HCT116 (cell line): ENCODE measurements at regions not wholly inside any gene's neighbourhood (a gene's known extent, or its start where the extent isn't known, plus 50 kb on each side); places are given as distances from the start of the nearest gene placed in this dataset.

Source experiments
- ATAC-seq: fragments of 200-7000 bp; cut with Tn5 transposase; 2 replicates; pipeline ENCODE4 v1.9.1; 2020; ENCODE audit warnings: mild to moderate bottlenecking, moderate library complexity
- BruUV-seq: library from RNA; stranded (reverse); fragments of 400-500 nt; replicated peaks from 2 replicates; lab custom pipeline; 2021; lab: Mats Ljungman, UMichigan
- CTCF ChIA-PET: fragments of 300-600 bp; sonication (Branson Sonifier 250); formaldehyde crosslinking; loops from one replicate; lab custom pipeline; 2021; ENCODE audit warnings: antibody characterized with exemption; lab: Charles Lee
- POLR2A ChIA-PET: fragments of 300-600, 350-600 bp; sonication (Branson Sonifier 250); formaldehyde crosslinking; loops from one replicate; lab custom pipeline; 2021; ENCODE audit warnings: antibody characterized with exemption; lab: Charles Lee
- RAD21 ChIA-PET, 2 experiments: fragments of 300-600 bp; sonication (Branson Sonifier 250); formaldehyde crosslinking; loops; one replicate each; lab custom pipeline; 2023; ENCODE audit warnings: low total read pairs in 2 of 2; ENCODE audit not compliant: uncharacterized antibody in 2 of 2, unreplicated experiment in 2 of 2, low non-redundant PET in 1 of 2; lab: Charles Lee
- DNase-seq: peaks from one replicate; pipeline ENCODE4 v3.0.0-alpha.2; 2010; ENCODE audit warnings: low read depth, low spot score
- H2AFZ ChIP-seq: fragments of 200-600 bp; shearing (Covaris generic), sonication (generic); 2 replicates; pipeline ENCODE4 v1.6.1; 2017; ENCODE audit warnings: low read depth, mixed run types, mixed read lengths, antibody characterized with exemption, low read length; ENCODE audit not compliant: poor library complexity, severe bottlenecking
- H3K27ac ChIP-seq: 2 replicates; pipeline ENCODE4 v1.5.1; 2012; ENCODE audit warnings: low read depth, low read length
- H3K27me3 ChIP-seq: fragments of 200-600 bp; sonication (generic); 2 replicates; pipeline ENCODE4 v1.6.1; 2016; ENCODE audit warnings: mixed run types, low read length, mixed read lengths; ENCODE audit not compliant: insufficient read depth
- H3K36me3 ChIP-seq, 2 experiments: fragments of 200-500 bp in 1 of 2; fragments of 200-600 bp in 1 of 2; sonication (Bioruptor generic) in 1 of 2; sonication (generic) in 1 of 2; 2 replicates each; pipeline versions ENCODE4 v1.5.1 to v1.6.1; 2014 to 2016; ENCODE audit warnings: low read length in 2 of 2, inconsistent platforms in 1 of 2, mixed read lengths in 1 of 2, mixed run types in 1 of 2; ENCODE audit not compliant: insufficient read depth in 2 of 2, control insufficient read depth in 1 of 2
- H3K4me1 ChIP-seq, 2 experiments: fragments of 200-600 bp in 1 of 2; sonication (generic) in 1 of 2; 2 replicates each; pipeline versions ENCODE4 v1.5.1 to v1.6.1; 2012 to 2017; ENCODE audit warnings: low read length in 2 of 2, inconsistent platforms in 1 of 2, mild to moderate bottlenecking in 1 of 2, mixed read lengths in 1 of 2, mixed run types in 1 of 2, moderate library complexity in 1 of 2; ENCODE audit not compliant: insufficient read depth in 2 of 2, control insufficient read depth in 1 of 2
- H3K4me2 ChIP-seq: fragments of 200-600 bp; sonication (generic); 2 replicates; pipeline ENCODE4 v1.6.1; 2017; ENCODE audit warnings: mixed run types, low read length, mixed read lengths
- H3K4me3 ChIP-seq, 2 experiments: fragments of 200-600 bp in 1 of 2; sonication (generic) in 1 of 2; replicated peaks in 1 of 2; 2 replicates each; pipeline ENCODE4 v1.5.1; 2011 to 2016; ENCODE audit warnings: low read length in 2 of 2, control low read depth in 1 of 2, low read depth in 1 of 2, mild to moderate bottlenecking in 1 of 2, mixed read lengths in 1 of 2, mixed run types in 1 of 2
- H3K79me2 ChIP-seq: fragments of 200-600 bp; sonication (generic); 2 replicates; pipeline ENCODE4 v1.6.1; 2017; ENCODE audit warnings: mild to moderate bottlenecking, mixed run types, low read length, moderate library complexity, mixed read lengths; ENCODE audit not compliant: insufficient read depth
- H3K9ac ChIP-seq: fragments of 200-600 bp; sonication (generic); 2 replicates; pipeline ENCODE4 v1.6.1; 2016; ENCODE audit warnings: low read length, mixed read lengths
- H3K9me2 ChIP-seq: fragments of 200-600 bp; sonication (generic), shearing (Covaris generic); 2 replicates; pipeline ENCODE4 v1.6.1; 2017; ENCODE audit warnings: mixed run types, mild to moderate bottlenecking, moderate library complexity; ENCODE audit not compliant: insufficient read depth
- H3K9me3 ChIP-seq, 2 experiments: fragments of 200-500 bp in 1 of 2; fragments of 200-600 bp in 1 of 2; sonication (Bioruptor generic) in 1 of 2; sonication (generic) in 1 of 2; 2 replicates each; pipeline ENCODE4 v1.6.1; 2014 to 2017; ENCODE audit warnings: low read length in 2 of 2, mixed read lengths in 2 of 2, inconsistent platforms in 1 of 2, low read depth in 1 of 2, mild to moderate bottlenecking in 1 of 2, mixed run types in 1 of 2, moderate library complexity in 1 of 2; ENCODE audit not compliant: control insufficient read depth in 1 of 2, insufficient read depth in 1 of 2
- H4K20me1 ChIP-seq: fragments of 200-600 bp; sonication (generic), shearing (Covaris generic); 2 replicates; pipeline ENCODE4 v1.6.1; 2017; ENCODE audit warnings: mixed run types, mild to moderate bottlenecking, moderate library complexity; ENCODE audit not compliant: insufficient read depth
- ATF3 ChIP-seq: IDR thresholded peaks from 2 replicates; pipeline ENCODE4 v1.6.1; 2012
- CBX3 ChIP-seq: IDR thresholded peaks from 2 replicates; pipeline ENCODE4 v1.6.1; 2012; ENCODE audit warnings: low read depth
- CEBPB ChIP-seq: IDR thresholded peaks from 2 replicates; pipeline ENCODE4 v1.6.1; 2012; ENCODE audit warnings: low read depth
- CTCF ChIP-seq, 3 experiments: fragments of 200-600 bp in 1 of 3; sonication (generic) in 1 of 3; IDR thresholded peaks in 2 of 3; conservative IDR thresholded peaks in 1 of 3; 2 replicates each; pipeline ENCODE4 v1.5.1; 2012 to 2017; ENCODE audit warnings: low read depth in 2 of 3, low read length in 2 of 3, antibody characterized with exemption in 1 of 3, borderline replicate concordance in 1 of 3, control low read depth in 1 of 3, mild to moderate bottlenecking in 1 of 3, mixed read lengths in 1 of 3, mixed run types in 1 of 3, moderate library complexity in 1 of 3; ENCODE audit not compliant: insufficient read depth in 1 of 3
- EGR1 ChIP-seq: IDR thresholded peaks from 2 replicates; pipeline ENCODE4 v1.6.1; 2012; ENCODE audit warnings: low read depth
- ELF1 ChIP-seq: IDR thresholded peaks from 2 replicates; pipeline ENCODE4 v1.6.1; 2012; ENCODE audit warnings: low read depth, borderline replicate concordance
- EZH2 ChIP-seq: fragments of 200-600 bp; sonication (generic); IDR thresholded peaks from 2 replicates; pipeline ENCODE4 v1.6.1; 2017; ENCODE audit warnings: antibody characterized with exemption, mixed run types
- FOSL1 ChIP-seq: IDR thresholded peaks from 2 replicates; pipeline ENCODE4 v1.6.1; 2012; ENCODE audit warnings: low read depth
- POLR2A ChIP-seq: IDR thresholded peaks from 2 replicates; pipeline ENCODE4 v1.7.0; 2011; ENCODE audit warnings: borderline replicate concordance; ENCODE audit not compliant: insufficient read depth, insufficient read length; ENCODE audit errors: extremely low read depth
- POLR2AphosphoS5 ChIP-seq: IDR thresholded peaks from 2 replicates; pipeline ENCODE4 v1.6.1; 2011; ENCODE audit warnings: mild to moderate bottlenecking, low read depth, low read length, moderate library complexity
- RAD21 ChIP-seq: IDR thresholded peaks from 2 replicates; pipeline ENCODE4 v1.6.1; 2012; ENCODE audit warnings: low read depth, mild to moderate bottlenecking
- SIN3A ChIP-seq: IDR thresholded peaks from 2 replicates; pipeline ENCODE4 v1.6.1; 2012; ENCODE audit warnings: low read depth
- SP1 ChIP-seq: IDR thresholded peaks from 2 replicates; pipeline ENCODE4 v1.6.1; 2012; ENCODE audit warnings: low read depth
- SRF ChIP-seq: IDR thresholded peaks from 2 replicates; pipeline ENCODE4 v1.6.1; 2012; ENCODE audit warnings: low read depth
- TCF7L2 ChIP-seq: IDR thresholded peaks from 2 replicates; pipeline ENCODE4 v1.7.0; 2011; ENCODE audit warnings: borderline replicate concordance, inconsistent platforms; ENCODE audit not compliant: insufficient read depth, insufficient read length; ENCODE audit errors: extremely low read depth
- YY1 ChIP-seq: IDR thresholded peaks from 2 replicates; pipeline ENCODE4 v1.6.1; 2011; ENCODE audit warnings: low read length, low read depth, moderate library complexity, mild to moderate bottlenecking; ENCODE audit not compliant: insufficient replicate concordance; ENCODE audit errors: extremely low read depth
- ZBTB33 ChIP-seq: IDR thresholded peaks from 2 replicates; pipeline ENCODE4 v1.6.1; 2011; ENCODE audit warnings: mild to moderate bottlenecking, low read length, moderate library complexity; ENCODE audit not compliant: insufficient replicate concordance; ENCODE audit errors: extremely low read depth
- ZNF274 ChIP-seq: fragments of 200-500 bp; sonication (Bioruptor generic); IDR thresholded peaks from 2 replicates; pipeline ENCODE4 v1.6.1; 2014; ENCODE audit warnings: mild to moderate bottlenecking, low read depth, low read length, inconsistent platforms
- intact Hi-C: fragments of 100-400 bp; cut with micrococcal nuclease; formaldehyde crosslinking; loops from 2 replicates; pipeline ENCODE4 v1.10.0; 2022

GRCh38 chr4:15233626-15234025, 194.2 kb upstream of the C1QTNF7 start (continued):
- TF ChIP-seq ZBTB33: no peak

- CTCF ChIA-PET: no interaction called here
- Histone ChIP-seq H4K20me1 (no peaks in the 10 kb centered on the region), H3K4me2 (no peak overlapping the region), H3K36me3 (no peaks in the 10 kb centered on the region), H3K9me2 (no peaks in the 10 kb centered on the region), H3K4me1 (peaks cover 0 to under 1% of the 10 kb centered on the region in 2 experiments; a peak in 1 of 4 replicates), H3K4me3 (no peak overlapping the region), H3K9me3 (no peaks in the 10 kb centered on the region), H3K9ac (no peak overlapping the region), H3K27ac (no peak overlapping the region), H2AFZ (no peak overlapping the region), H3K79me2 (no peaks in the 10 kb centered on the region), H3K27me3 (no peaks in the 10 kb centered on the region; the same call in 1 of the 2 replicates)
- POLR2A ChIA-PET: no interaction called here
- BruUV-seq: no TSS peak
- DNase-seq (no peak), ATAC-seq (no peak)
- intact Hi-C loops: no loop called here
- RAD21 ChIA-PET: no interaction called here
- TF ChIP-seq FOSL1: no peak
- no peak for TF ChIP-seq ZNF274
- no peak for TF ChIP-seq CEBPB
- TF ChIP-seq RAD21: no peak
- no peak for TF ChIP-seq POLR2A
- no peak for TF ChIP-seq ZBTB33
- TF ChIP-seq SRF: no peak
- no peak for TF ChIP-seq TCF7L2
- no peak for TF ChIP-seq ELF1
- no peak for TF ChIP-seq CBX3
- TF ChIP-seq EZH2: no peak
- TF ChIP-seq POLR2AphosphoS5: no peak
- no peak for TF ChIP-seq EGR1
- TF ChIP-seq SIN3A: no peak
- no peak for TF ChIP-seq CTCF (IDR thresholded peaks at IDR 0.05 in 2 of 3, conservative IDR thresholded peaks at IDR 0.05 in 1 of 3; ENCODE audit: borderline replicate concordance in 1 of 3, insufficient read depth in 1 of 3, low read depth in 2 of 3, low read length in 2 of 3)
- no peak for TF ChIP-seq SP1
- no peak for TF ChIP-seq ATF3
- TF ChIP-seq YY1: no peak
Measured at GRCh38 chr4:15234116-15234855, 193.5 kb upstream of the C1QTNF7 start.
